ENCODE measurements at regions not wholly inside any gene's neighbourhood (a gene's known extent, or its start where the extent isn't known, plus 50 kb on each side); places are given as distances from the start of the nearest gene placed in this dataset.

DNA sequence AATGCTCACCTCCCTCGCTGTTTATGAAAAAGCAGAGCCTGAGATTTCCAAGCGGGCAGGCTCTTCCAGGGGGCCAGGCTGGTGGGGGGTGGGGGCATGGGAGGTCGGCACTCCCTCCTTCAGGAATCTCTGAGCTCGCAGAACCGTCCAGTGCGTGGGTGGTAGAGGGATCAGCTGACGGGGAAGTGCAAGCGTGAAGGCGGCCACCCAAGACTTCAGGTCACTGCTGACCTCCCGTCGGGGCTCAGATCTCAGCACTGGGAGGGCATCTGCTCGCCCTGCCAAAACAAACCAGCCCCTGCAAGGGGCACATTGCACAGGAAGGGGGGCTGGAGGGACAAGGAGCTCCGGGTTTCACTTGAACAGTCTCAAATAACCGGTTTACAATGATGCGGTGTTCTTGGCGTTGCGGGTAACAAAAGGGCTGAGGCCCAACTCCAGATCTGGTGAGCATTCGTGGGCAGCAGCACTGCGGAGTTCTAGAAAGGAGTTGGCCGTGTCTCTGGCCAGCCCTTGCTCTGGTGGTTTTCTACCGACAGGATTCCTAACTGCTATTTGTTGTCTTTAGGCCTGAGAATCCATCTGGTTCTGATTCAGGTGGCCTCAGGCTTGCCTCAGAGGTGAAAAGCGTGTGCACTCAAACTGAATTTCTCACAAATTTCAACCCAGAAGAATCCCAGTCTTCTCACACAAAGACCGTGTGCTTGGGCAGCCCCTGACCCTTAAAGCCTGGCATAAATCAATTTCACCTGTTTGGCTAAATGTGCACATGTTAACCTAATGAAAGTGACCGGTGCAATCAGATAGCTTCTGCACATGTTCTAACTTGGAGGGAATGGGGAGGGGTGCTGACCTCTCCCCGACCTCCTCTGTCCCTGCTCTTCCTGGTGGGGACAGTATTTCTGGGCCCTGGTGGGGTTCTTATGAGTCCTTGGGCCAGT lies 191.6 kb downstream of the MYLK4 start:
- DNase-seq (ENCODE audit: low read depth, low spot score): peak; percentile 73
- in situ Hi-C loops (cut with HindIII; ENCODE audit: low sequenced_read_pairs): no loop called here
- no peak overlapping the region for H3K4me3 ChIP-seq (ENCODE audit: low read depth, low read length)
- TF ChIP-seq, protein P1, sequence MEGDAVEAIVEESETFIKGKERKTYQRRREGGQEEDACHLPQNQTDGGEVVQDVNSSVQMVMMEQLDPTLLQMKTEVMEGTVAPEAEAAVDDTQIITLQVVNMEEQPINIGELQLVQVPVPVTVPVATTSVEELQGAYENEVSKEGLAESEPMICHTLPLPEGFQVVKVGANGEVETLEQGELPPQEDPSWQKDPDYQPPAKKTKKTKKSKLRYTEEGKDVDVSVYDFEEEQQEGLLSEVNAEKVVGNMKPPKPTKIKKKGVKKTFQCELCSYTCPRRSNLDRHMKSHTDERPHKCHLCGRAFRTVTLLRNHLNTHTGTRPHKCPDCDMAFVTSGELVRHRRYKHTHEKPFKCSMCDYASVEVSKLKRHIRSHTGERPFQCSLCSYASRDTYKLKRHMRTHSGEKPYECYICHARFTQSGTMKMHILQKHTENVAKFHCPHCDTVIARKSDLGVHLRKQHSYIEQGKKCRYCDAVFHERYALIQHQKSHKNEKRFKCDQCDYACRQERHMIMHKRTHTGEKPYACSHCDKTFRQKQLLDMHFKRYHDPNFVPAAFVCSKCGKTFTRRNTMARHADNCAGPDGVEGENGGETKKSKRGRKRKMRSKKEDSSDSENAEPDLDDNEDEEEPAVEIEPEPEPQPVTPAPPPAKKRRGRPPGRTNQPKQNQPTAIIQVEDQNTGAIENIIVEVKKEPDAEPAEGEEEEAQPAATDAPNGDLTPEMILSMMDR (IDR thresholded peaks at IDR 0.05; ENCODE audit: low read depth, low read length): no peak

DNA sequence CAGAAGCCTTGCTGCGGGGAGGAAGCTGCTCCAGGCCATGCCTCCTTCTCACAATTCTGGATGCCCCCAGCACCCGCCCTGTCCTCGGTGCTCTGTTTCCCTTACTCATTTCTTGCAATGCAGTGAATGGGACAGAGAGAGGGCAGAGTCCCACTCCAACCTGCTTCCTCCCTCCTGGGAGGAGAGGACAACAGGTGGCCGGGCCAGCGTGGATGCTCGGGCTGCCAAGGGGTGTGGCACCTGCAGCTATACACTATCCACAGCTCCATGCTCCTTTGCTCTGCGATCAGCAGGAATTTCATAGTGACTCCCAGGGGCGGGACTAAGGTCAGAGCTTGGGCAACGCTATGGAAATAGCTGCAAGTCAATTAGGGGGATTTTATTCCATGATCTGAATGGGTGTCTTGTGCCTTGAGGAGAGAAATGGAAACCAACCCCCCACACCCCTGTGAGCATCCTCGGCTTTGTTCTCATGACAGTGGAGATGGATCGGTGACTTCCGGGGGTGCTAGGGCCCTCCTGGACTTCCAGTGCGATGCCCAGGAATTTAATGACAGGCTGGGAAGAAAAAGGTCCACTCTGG lies 192.5 kb downstream of the MYLK4 start:
- no peak overlapping the region for H3K4me3 ChIP-seq (ENCODE audit: low read depth, low read length)
- TF ChIP-seq, protein P1 (IDR thresholded peaks at IDR 0.05; ENCODE audit: low read depth, low read length): no peak
- in situ Hi-C loops (cut with HindIII; ENCODE audit: low sequenced_read_pairs): no loop called here
- DNase-seq (ENCODE audit: low read depth, low spot score): no peak

DNA sequence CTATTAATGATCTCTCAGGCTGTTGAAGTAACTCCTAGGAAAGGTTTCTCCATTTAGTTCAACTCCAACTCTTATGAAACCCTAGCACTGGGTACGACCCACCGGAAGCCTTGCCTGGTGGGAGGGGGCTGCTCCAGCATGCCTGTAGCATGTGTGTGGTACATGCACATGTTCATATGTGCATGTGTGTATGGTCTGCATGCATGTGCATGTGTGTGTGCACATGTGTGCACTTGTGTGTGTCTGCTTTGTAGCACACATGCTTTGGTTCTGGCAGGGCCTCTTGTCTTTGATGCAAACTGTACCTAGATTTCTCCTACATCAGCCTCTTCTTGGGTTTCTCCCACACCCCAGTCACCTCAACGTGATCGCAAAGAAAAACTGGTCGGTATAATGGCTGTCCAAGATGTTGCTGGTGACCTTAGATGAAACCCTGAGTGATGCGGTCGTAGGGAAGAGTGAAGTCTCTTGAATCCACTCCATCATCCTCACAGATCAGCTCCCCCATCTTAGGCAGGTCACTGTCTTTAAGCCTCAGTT lies 193.5 kb downstream of the MYLK4 start:
- TF ChIP-seq, protein P1 (IDR thresholded peaks at IDR 0.05; ENCODE audit: low read depth, low read length): no peak
- in situ Hi-C loops (cut with HindIII; ENCODE audit: low sequenced_read_pairs): no loop called here
- no peak overlapping the region for H3K4me3 ChIP-seq (ENCODE audit: low read depth, low read length)
- DNase-seq (ENCODE audit: low read depth, low spot score): no peak

DNA sequence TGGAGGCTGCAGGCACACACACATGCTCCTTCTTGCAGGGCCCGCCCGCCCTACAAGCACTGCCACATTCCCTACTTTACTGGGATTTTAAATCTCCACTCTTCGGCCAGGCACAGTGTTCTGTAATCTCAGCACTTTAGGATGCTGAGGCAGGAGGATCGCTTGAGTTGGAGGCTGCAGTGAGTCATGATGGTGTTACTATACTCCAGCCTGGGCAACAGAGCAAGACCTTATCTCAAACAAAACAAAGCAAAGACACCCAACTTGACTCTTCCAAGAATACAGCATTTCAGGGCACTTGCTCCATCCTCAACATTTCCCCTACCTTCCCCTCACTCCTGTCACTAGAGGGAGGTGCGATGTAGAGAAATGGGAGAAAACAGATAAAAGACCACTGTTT lies 194.0 kb downstream of the MYLK4 start:
- no peak overlapping the region for H3K4me3 ChIP-seq (ENCODE audit: low read depth, low read length)
- in situ Hi-C loops (cut with HindIII; ENCODE audit: low sequenced_read_pairs): no loop called here
- no peak for DNase-seq (ENCODE audit: low read depth, low spot score)
- TF ChIP-seq, protein P1 (IDR thresholded peaks at IDR 0.05; ENCODE audit: low read depth, low read length): no peak

DNA sequence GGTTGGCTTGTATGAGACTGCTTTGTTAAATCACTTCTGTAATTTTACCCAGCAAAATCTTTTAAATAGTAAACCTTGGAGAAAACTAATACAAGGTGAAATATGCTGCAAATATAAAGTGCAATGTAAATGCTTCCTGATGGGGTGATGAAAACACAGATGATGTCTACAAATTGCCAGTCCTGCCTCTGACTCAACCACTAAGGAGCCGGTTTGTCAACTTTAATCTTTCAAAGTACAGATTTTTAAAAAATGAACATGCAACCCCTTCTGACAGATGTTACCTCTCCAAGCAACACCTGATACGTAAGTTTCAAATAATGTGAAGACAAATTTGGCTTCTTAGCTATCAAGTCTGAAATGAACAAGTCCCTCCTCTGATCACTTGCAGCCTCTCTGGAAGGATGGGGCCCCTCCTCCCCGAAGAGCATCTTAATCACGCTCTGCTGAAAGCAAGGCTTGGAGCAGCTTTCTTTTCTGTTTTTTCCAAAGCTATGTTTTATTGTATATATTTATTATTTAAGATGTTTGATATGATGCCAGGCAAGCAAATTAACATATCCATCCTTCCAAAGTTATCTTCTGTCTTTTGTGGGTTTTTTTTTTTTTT lies 196.0 kb downstream of the MYLK4 start:
- in situ Hi-C loops (cut with HindIII; ENCODE audit: low sequenced_read_pairs): no loop called here
- DNase-seq (ENCODE audit: low read depth, low spot score): no peak
- H3K4me3 ChIP-seq (ENCODE audit: low read depth, low read length): no peak overlapping the region
- TF ChIP-seq, protein P1 (IDR thresholded peaks at IDR 0.05; ENCODE audit: low read depth, low read length): no peak

DNA sequence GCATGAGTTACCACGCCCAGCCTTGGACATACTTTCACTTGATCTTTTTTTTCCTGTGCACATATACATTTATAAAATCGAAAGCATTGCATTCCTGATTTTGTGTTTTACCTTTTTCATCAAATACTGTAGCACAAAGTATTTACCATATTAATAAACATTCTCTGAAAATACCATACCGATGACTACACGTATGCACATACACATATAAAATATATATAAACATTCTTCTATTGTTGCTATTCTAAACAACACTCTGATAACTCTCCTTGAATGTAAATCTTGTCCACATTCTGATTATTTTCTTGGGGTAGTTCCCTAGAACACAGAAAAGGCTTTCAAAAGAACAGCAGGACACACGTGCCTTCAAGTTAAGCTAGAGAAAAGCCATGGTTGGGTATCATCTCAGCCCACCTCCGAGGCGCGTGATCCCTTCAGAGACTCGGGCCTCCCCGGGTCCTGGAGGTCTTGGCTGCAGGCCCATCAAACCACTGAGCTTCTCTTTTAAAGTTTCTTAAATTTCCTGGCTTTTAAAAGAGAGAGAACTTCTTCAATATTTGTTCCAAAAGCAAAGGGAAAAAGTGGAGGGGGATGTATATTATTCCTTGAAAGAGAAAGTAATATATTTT lies 198.1 kb downstream of the MYLK4 start:
- no peak for DNase-seq (ENCODE audit: low read depth, low spot score)
- no peak overlapping the region for H3K4me3 ChIP-seq (ENCODE audit: low read depth, low read length)
- in situ Hi-C loops (cut with HindIII; ENCODE audit: low sequenced_read_pairs): no loop called here
- TF ChIP-seq, protein P1 (IDR thresholded peaks at IDR 0.05; ENCODE audit: low read depth, low read length): no peak
